NCI-H146 (cell line): ENCODE measurements at regions not wholly inside any gene's neighbourhood (a gene's known extent, or its start where the extent isn't known, plus 50 kb on each side); places are given as distances from the start of the nearest gene placed in this dataset.

Experiments used
- DNase-seq: peaks from one replicate; lab custom pipeline; 2025; lab: John Stamatoyannopoulos, UW

DNA sequence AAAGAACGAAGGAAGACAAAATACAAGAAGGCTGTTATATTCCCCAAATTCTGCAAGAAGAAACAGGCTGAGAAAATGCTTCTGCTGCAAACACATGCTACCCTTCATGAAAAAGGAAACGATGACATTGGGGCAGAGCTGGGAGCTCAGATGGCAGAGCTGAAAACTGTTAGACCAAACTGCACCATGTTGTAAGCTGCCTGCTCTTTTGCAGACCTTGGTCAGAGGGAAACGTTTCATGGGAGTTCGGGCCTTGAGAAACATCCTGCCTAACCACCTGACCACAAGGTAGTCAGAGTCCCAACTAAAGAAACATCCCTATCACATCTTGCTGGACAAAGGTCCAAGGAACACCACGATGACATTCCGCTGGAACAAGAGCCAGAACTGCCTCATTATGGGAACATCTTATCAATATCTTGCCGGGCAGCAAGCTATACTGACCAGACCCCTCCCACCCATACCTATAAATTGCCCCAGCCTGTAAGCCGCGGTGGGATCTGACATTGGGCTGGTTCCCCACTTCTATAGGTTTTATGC lies 110.7 kb upstream of the CTSC start:
- no peak for DNase-seq

DNA sequence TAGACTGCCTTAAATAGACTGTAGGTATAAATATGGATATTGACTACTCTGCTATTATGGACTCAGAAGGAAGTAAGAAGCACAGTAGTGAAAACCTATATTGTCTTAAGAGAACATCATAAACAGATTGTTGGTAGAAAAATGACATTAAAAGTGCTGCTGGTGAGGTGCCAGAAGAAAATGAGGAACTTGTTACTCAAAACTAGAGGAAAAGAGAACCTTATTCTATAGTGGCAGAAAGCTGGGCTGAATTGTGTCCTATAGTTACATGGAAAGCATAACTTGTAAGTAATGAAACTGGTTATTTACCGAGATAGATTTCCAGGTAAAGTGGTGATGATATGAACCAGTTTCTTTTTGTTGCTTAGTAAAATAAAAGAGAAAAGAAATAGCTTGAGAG lies 109.7 kb upstream of the CTSC start:
- DNase-seq: no peak

DNA sequence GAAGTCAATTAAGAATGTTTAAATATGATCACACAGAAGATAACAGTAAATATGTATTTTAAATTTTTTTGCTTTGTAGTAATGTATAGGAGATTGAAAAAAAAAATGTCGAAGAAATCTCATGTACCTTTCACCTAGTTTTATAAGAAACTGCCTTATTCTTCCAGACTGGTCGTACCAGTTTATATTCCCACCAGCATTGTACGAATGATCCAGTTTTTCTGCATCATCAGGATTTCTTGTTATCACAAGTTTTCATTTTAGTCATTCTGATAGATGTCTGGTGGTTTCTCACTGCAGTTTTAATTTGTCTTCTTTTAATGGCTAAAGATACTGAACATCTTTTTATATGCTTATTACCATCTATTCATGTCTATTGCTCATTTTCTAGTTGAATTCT lies 101.8 kb upstream of the CTSC start:
- DNase-seq: no peak

DNA sequence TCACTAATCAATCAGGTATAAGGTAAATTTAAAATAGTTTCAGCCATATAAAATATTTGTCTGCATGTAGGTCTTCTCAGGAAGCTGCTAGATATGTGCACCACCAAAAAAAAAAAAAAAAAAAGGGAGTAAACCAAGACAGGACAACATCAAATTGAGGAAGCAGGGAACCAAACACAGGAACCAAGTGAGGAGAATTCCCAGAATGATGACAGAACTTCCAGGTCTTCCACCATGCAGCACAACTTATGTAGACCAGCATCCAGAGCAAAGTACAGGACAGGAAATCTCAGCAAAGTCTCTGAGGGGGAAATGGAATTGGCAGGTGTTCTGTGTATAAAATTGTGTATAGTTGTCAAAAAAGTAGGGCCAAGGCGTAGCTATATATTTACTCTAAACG lies 101.2 kb upstream of the CTSC start:
- DNase-seq: no peak

DNA sequence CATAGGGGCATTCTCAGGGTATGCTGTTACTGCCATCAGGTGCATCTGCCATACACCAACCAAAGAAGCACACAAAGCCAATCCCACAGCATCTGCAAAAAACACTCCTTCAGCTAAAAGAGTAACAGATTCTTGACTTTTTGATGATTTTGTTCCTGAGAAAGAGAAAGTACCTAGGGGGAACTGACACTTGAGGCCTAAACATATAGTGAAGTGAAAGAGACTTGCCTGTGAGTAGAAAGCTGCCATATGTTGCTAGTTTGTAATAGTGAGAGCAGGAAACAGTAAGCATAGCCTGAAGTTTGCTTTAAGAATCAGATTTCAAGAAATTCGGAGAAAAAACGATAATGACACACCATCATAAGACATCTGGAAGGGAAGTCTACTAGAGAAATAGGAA lies 97.9 kb upstream of the CTSC start:
- DNase-seq: no peak

DNA sequence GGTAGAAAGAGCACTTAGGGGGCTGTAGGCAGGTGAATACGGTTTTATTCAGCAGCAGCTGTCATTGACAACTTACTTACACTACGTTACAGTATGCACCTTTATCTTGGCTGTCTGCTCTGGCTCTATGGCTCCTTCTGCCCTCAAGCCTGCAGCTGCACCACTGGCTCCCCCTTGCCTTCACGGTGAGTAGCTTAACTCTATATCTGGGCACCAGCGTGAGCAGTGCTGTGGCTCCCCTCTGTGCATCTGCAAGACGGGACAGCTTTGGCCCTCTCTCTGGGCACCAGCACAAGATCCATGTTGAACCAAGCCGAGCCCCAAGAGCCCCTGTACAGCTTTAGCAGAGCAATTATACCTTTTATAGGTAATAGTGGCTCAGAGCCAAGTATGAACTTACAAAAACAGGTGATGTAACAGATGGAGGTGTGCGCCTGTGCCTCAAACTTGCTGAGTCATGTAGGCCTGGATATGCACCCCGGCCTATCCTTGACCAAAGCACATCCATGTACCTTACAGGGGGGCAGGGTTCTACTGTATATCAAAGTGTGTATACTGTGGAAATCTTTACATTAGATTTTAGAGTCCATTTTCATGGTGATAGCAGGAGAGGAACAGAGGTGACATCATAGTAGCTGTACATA lies 96.9 kb upstream of the CTSC start:
- no peak for DNase-seq

DNA sequence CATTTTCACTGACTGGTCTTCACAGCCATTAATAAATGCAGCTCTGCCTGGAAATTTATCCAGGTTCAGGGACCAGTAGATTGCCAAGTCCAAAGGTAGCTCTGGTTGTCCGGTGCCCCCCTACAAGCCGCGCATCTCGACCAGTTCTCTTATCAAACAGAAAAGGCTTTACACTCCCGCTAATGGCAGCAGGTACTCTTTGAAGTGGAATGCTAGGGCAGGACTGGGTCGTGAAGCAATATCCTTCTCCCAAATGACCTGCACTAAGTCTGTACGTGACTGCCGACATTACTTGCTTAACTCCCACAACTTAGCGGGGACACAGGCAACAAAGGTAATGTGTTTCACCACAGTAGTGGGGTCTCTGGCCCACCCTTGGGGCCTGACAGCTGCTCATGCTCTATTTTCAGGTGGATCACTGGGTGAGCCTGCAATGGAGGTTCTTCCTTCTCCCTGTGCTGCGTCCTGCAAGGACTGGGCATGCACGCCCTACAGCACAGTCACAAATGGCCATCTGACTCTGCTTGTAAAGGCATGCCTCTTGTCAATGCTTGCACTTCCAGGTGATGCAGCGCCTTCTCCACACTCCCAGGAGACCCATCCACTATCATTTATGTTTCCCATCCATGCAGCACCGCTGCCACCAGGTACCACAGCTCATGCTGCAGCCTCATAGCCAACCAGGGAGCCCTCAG lies 96.1 kb upstream of the CTSC start:
- no peak for DNase-seq

DNA sequence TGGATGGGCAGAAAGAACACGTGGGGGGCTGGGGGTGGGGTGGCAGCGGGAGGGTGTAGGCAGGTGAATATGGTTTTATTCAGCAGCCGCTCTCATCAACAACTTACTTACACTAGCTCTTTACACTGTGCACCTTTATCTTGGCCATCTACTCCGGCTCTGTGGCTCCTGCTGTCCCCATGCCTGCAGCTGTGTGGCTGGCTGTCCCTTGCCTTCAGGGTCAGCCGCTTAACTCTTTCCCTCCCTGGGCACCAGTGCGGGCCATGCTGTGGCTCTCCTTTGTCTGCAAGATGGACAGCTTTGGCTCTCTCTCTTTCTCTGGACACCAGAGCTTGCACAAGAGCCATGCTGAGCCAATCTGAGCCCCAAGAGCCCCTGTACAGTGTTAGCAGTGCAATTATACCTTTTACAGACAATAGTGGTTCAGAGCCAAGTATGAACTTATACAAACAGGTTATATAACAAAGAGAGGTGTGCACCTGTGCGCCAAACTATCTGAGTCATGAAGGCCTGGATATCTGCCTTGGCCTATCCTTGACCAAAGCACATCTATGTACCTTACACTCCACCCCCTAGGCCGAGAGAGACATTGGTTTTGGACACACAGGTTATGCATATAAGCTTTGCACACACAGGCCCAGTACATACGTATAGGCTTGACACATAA lies 94.3 kb upstream of the CTSC start:
- DNase-seq: peak; percentile 21

DNA sequence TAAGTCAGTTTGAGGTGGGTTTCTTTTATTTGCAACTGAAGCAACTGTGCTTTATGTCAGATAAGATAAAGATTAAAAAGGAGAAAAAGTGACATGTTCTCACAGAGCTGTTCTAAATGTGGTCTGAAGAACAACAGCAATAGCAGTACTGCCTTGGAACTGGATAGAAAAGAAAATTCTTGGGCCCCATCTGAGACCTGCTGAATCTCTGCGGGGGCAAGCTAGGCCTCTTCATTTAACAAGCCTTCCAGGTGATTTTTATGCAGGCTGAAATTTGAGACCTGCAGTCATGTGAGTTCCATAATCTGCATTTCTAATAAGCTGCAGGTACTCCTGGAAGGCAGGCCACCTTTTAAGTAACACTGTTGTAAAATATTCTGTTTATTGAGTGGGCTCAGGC lies 91.4 kb upstream of the CTSC start:
- no peak for DNase-seq

DNA sequence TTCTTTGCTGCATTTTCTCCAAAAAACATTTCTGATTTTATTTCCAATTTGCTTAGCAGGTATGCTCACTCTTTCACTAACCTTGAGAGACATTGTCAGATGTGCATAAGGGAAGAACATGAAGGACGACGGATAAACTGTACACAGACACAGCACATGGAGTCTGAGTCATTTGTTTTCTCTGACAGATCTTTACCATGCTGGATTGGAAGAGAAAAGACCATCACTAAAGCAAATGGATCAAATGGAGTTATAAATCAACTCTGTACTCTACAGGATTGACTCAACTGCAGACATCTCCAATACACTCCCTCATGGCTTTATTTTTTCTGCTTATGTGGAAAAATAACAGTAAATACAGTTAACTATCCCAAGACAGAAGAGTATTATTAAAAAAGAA lies 90.2 kb upstream of the CTSC start:
- no peak for DNase-seq

DNA sequence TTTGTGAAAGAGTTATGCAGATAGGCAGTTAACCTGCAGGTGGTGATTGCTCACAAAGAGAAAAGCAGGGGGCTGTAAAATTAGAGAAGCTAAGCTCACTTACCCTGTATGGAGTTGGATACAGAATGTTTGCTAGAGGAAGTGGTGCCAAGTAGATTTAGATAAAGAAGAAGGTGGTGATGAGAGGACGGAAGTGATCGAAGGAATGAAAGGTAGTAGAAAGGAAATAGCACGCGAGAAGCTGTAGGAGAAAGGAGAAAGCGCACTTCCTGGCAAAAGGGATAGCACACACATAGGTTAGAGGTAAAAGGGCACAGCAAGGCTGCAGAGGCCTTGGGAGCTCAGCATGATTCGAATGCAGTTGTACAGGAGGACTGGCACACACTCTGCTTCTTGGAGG lies 87.3 kb upstream of the CTSC start:
- DNase-seq: no peak

DNA sequence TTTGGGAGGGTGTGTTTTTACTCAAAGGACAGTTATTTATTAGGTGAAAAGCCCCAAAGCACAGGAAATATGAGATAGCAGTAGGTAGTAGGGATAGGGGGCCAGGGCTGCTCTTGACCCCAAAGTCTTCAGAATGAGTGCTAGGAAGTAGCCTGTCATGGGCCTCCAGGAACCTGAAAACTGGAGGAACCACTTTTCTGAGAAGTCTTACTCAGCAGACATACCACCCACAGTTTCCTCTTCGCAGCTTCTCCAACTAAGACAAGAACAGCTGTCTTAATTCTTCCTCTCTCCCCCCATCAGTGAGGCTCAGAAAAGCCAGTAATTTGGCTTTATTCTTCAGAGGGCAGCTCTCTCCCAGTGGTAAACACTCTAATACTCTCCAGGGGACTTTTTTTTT lies 84.0 kb upstream of the CTSC start:
- no peak for DNase-seq

DNA sequence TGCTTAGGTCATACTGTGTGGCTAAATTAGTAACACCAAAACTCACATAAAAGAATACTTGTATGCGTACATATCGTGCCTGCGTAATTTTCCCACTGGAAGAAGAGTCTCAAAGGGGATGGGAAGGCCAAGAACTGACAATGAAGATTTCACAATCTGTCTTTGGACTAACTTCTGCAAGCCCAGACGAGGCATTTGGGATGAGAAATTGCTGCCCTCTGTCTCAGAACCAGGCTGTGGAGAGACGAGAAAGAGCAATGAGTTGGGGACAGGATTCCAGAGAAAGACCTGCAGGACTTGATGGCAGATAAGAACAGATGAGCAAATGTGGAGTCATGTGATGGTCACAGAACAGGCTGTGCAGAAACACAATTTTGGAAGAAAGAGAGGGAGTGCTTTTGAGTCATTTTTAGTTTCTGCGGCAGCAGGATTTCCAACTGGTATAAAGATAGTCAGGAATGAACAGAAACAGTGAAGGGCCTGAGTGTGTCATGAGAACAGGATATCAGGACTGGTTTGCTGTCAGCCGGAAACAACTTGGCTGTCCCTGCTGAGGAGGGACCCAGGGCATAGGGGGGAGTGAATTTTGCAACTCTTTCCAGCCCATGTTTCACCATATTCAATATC lies 82.7 kb upstream of the CTSC start:
- no peak for DNase-seq

DNA sequence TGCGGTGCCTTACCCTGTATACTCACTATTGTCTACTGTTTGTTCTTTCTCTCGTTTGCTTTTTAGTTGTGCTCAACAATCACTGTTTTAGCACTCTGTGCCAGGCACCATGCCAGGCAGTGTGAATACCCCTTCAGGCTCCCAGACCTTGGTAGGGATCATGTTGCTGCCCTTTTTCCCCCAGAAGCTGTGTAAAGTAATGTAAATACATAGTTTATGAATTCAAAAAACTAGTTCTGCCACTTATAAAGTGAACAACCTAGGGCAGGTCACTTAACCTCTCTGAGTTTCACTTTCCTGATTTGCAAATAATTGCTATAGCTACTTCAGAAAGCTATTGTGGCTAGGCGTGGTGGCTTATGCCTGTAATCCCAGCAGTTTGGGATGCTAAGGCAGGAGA lies 81.0 kb upstream of the CTSC start:
- no peak for DNase-seq

DNA sequence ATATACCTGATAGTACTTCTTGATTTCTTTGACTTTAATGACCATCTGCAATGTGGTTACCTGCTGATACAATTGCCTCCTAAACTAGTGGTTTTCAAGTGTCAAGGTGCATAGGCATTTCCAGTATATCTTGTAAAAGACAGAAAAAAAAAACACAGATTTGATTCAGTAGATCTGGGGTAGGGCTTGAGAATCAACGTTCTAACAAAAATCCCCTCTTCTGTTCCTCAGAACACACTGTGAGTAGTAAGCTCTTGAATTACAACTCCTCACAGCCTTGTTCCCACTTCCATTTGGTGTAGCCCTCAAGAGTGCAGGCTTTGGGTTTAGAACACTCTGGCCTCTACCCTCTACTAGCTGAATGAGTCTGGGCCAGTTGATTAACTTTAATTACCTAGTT lies 78.0 kb upstream of the CTSC start:
- DNase-seq: no peak

DNA sequence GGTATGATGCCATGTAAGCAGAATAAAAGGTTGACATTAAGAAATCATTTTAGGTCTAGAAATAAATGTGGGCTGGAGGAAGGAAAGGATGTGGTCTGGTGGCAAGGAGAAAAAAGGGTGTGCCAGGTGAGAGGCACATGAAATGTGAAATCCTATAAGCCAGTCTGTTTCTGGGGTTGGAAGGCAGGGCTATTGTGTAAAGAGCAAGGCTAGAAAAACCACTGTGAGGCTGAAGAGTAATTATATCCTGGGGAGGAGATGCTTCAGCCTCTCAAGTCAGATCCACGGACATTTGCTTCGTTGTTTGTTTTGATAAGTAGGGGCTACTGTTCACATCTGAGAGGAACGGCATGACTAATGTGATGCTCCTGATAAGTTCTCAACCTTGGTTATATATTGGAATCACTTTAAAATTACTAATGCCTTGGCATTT lies 77.5 kb upstream of the CTSC start:
- no peak for DNase-seq

DNA sequence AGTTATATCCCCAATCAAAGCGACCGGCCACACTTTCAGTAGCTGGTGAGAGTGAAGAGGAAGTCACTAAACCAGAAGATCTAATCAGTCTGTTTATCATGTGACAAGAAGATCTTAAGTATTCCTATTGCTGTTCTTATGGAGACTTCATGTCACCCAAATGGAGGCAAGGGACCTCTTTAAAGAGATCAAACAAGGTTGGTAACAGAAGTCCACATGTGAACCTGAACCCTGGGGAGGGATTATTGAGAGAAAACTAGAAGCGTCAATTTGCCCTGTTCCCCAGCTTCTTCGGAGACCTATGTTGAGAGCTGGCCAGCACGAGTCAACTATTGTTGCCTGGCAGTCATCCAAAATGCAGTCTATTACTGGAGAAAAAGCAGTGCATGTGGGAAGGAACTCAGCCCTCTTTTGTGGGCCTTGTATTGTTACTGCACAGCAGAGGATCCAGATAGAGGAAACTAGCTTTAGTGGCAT lies 76.9 kb upstream of the CTSC start:
- no peak for DNase-seq

DNA sequence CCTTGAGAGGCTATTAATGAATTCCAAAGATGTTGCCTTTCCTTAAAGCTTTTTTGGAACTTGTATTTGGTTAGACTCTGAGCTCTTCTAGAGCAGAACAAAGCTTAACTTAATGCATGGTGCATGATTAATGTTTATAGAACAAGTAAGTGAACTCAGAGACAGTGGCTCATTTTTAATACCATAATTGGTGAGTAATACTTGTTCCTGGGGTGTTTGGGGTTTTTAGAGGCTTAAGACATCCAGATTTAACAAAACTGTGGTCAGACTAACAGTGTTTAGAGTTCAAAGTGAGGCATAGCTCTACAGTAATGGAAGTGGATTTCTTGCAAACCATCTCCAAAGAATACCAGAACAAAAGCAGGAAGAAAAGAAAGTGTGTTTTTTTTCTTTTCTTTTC lies 73.7 kb upstream of the CTSC start:
- DNase-seq: no peak

DNA sequence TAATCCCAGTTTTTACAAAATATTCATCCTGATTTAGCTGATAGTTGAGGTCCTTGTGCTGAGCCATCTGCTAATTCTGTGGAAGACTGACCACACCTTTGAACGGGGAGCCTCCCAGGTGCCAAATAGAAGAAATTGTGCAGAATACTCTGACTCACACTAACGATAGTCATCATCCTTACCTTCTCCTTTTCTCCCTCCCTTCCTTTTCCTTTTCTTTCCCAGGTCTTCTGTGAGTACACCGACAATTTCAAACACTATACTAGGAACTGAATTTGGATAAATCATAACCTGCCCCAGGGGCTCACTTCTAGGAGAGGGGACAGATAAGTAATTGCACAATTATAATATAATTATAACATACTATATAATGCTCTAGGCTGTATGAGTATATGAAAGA lies 73.1 kb upstream of the CTSC start:
- DNase-seq: no peak

DNA sequence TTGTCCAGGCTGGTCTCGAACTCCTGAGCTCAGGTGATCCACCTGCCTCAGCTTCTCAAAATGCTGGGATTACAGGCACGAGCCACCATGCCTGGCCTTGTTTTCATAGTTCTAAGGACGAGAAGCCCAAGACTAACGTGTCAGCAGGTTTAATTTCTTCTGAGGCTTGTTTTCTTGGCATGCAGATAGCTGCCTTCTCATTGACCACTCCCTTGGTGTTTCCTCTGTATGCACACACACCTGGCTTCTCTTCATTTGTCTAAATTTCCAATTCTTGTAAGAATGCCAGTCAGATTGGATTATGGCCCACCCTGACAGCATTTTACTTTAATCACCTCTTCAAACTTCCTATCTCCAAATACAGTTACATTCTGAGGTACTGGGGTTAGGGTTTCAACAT lies 72.5 kb upstream of the CTSC start:
- no peak for DNase-seq

DNA sequence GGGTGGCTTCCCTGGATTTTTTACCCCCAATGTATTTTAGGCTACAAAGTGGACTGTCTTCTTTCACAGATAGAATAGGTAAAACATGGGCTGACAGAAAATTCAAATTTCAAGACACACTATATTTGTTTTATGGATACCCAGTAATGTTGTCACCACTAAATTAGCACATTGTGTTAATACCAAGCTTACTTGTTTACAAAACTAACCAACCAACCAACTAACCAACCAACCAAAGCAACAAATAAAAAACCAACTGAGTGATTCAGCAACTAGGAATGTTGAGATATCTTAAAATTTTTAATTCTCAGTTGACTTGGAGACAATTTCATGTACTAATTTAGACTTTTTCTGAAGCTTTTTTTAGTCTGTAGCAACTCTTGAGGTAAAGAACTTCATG lies 69.3 kb upstream of the CTSC start:
- no peak for DNase-seq

DNA sequence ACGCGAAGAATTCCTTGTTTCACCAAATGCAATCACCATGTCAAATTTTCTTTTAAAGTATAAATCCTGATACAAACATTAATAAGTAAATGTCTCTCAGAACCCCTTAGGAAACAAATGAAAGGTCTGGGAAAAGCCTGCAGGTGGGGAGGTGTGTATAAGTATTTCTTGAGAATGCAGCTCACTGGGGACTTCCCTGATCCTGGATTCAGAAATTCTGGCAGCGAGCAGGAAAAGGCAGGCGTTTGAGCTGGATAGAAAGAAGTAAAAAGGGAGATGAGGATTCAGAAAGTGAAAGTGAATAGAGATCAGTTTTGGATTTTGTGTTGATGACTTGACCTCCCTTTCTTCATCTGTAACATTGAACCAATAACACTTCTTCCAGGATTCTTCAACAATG lies 68.3 kb upstream of the CTSC start:
- DNase-seq: no peak
